T-helper 1 cell treated with Interleukin-12 subunit alpha and Interleukin-12 subunit beta and Interleukin-4 antibody, amounts not matched to agents 30 ng/mL and 1 ng/mL, for 36 hours (primary cell): ENCODE measurements at regions not wholly inside any gene's neighbourhood (a gene's known extent, or its start where the extent isn't known, plus 50 kb on each side); places are given as distances from the start of the nearest gene placed in this dataset.

ENCODE experiments used
- intact Hi-C: fragments of 100-400 bp; cut with micrococcal nuclease; formaldehyde crosslinking; loops from one replicate; pipeline ENCODE4 v1.15.1; 2024

GRCh38 chr2:128714285-128714684, 395.6 kb upstream of the HS6ST1 start:
- intact Hi-C loops: no loop called here

- intact Hi-C loops: no loop called here
Measured at GRCh38 chr2:128714851-128715312, 396.2 kb upstream of the HS6ST1 start.

GRCh38 chr2:128715360-128715759, 396.7 kb upstream of the HS6ST1 start:
- intact Hi-C loops: no loop called here

DNA sequence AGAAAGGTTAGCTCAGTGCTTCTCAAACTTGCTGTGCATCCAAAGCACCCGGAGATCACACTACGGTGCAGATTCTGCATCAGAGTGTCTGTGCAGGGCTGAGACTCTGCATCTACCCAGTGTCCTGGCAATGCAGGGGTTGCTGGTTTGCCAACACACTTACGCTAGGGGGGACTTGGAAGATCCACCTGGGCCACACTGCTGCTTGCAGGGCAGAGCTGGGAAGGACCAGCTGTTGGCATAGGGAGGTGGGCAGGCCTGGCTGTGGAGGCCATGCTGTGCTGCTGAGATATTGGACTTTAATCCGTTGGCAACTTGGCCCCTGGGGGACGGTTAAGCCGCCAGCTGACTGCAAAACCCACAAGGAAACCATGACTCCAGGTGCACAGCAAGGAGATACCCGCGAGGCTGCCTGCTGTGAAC, 397.6 kb upstream of the HS6ST1 start:
- intact Hi-C loops: no loop called here

DNA sequence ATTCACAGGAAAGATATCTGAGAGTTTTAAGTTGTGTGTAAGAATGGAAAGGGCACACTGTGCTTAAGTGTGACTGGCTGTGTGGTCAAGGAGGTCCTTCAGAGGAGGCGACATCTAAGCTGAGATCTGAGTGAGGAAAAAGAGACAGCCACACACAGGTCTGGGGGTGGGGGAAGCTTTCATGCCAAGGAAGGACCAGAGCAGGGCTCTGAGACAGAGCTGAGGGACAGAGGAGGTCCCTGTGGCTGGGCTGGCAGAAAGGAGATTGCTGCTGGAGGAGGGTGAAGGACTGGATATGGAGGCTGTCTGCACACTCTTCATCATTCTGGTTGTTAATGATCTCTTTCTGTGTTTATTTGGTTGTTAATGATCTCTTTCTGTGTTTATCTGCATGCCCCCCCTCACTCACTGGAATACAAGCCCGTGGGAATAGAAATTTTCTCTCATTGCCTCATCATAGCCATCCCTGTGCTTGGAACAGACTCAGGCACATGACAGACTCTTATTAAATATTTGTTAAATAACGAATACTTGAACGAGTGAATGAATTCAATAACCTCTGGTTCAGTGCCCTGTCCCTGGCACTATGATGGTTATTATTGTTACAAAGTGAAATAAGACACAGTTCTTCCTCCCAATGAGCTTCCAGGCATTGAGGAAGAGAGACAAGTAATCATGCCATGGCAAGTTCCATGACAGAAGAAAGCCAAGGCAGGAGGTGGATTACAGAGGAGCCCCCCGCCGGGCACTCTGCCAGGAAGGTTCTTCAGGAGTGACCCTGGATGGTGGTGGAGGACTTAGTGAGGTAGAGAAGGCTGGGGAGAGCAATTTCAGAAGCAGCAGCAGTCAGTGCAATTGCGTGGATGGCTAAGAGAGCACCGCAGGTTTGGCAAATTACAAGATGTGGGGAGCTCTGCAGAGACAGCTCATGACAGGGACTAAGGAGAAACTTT, 399.4 kb upstream of the HS6ST1 start:
- intact Hi-C loops: no loop called here

DNA sequence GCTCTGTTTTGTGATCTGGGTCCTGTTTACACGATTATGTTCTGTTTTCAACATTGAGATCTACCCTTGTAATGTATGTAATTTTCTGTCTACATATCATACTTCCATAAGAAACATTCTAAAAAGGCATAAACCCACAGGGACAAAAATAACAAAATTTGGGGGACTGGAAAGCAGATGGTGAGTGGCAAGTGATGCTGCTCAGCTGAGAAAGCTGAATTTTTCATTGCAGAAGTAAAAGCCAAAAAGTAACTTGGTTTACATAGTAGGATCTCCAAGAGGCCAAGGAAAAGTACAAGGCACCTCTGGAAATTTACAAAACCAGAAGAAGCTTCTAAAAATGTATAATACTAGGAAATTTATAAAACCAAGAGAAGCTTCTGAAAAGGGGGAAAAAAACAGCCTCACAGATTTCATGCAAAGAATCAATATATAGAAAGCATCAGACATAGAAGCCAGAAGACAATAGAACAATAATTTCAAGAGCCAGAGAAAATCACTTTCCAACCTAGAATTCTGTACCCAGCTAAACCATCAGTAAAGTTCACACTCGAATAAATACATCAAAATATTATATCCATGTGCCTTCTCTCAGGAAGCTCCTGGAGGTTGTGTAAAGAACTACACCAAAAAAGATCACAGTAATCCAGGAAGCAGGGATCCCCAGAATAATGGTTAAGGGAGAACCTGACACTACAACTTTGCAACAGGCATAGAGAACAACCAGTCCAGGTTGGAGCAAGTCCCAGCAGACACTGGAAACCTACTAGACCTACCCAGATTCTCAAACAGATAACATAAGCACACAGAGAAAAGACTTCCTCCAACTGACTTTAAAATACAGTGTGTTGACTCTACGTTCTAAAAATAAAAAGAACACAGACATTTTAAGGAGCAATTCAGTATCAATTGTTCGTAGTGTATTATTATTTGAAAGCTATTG, 401.7 kb upstream of the HS6ST1 start:
- intact Hi-C loops: loop anchor here (10.0 kb wide), 1 partner anchor 186 kb away; no protein-coding TSS in a partner anchor

DNA sequence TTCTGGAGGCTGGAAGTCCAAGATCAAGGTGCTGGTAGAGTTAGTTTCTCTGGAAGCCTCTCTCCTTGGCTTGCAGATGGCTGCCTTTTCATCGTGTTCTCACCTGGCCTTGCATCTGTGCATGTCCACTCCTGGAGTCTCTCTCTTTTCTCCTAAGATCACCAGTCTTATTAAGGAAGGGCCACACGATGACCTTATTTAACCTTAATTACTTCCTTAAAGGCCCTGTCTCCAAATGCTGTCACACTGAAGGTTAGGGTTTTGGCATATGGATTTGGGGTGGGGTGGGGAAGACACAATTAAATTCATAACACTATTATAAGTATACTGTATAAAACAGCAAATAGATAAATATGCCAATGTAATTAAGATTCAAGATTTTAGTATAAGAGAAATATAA, 402.4 kb upstream of the HS6ST1 start:
- intact Hi-C loops: loop anchor here (10.0 kb wide), 1 partner anchor 186 kb away; no protein-coding TSS in a partner anchor

GRCh38 chr2:128722489-128722888, 403.8 kb upstream of the HS6ST1 start:
- intact Hi-C loops: loop anchor here (10.0 kb wide), 1 partner anchor 188 kb away; no protein-coding TSS in a partner anchor

GRCh38 chr2:128724547-128724946, 405.9 kb upstream of the HS6ST1 start:
- intact Hi-C loops: loop anchor here (10.0 kb wide), 1 partner anchor 190 kb away; no protein-coding TSS in a partner anchor

GRCh38 chr2:128724972-128725371, 406.3 kb upstream of the HS6ST1 start:
- intact Hi-C loops: loop anchor here (5.0 to 10.0 kb wide), 2 partner anchors 103 to 190 kb away; no protein-coding TSS in a partner anchor

DNA sequence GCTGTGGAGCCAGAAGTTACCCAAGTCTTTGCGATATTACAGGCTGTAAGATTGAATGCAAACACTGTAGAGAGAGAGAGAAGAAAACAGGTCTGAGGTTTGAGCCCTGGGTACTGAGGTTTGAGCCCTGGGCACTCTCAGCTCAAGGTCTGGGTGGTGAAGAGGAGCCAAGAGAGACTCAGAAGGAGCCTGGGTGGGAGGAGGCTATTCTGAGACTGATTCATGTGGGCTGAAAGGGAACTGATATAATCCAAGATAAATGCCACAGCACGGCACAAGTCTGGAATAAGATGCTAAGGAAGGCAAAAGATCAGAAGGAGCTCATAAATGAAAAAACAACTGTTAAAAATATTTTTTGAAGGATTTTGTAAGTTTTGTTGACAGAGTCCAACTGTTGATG, 407.6 kb upstream of the HS6ST1 start:
- intact Hi-C loops: loop anchor here (5.0 to 10.0 kb wide), 2 partner anchors 104 to 191 kb away; no protein-coding TSS in a partner anchor

- intact Hi-C loops: loop anchor here (5.0 to 10.0 kb wide), 2 partner anchors 105 to 192 kb away; no protein-coding TSS in a partner anchor
Measured at GRCh38 chr2:128726911-128727310, 408.2 kb upstream of the HS6ST1 start.

DNA sequence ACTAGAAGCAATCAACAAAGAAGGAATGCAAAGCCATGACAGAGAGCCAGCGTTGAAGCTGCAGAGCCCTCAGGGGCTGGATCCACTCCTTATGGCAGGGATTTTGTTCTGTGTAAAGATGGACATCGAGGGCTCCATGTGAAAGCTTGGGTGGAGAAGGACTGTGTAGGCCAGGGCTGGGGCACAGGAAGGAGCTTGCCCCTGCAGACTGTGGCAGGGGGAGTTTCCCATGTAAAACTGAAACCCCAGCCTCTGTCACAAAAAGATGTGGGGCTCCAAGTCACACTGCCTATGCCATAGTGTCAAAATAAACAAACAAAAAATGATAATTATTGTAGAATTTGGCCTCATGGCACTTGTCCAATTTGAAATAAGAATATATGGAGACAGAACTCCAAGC, 408.7 kb upstream of the HS6ST1 start:
- intact Hi-C loops: loop anchor here (5.0 to 10.0 kb wide), 2 partner anchors 105 to 193 kb away; no protein-coding TSS in a partner anchor

- intact Hi-C loops: loop anchor here (5.0 to 10.0 kb wide), 2 partner anchors 106 to 193 kb away; no protein-coding TSS in a partner anchor
Measured at GRCh38 chr2:128727914-128728313, 409.2 kb upstream of the HS6ST1 start.

DNA sequence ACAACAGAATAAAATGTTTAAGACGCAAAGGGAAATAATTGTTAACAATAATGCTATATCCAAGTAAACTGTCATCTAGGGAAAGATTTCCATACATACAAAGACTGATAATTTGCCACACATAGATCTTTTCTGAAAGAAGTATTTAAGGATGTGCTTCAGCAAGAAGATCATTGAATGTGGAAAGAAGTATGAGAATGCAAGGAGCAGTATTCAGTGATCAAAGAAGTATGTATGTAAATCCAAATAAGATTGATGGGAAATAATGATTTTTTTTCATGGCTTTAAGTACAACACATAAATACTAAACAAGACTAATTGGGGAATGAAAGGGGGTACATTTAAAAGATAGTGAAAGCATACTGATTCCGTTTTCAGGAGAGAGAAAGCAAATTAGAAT, 410.4 kb upstream of the HS6ST1 start:
- intact Hi-C loops: loop anchor here (5.0 to 10.0 kb wide), 2 partner anchors 107 to 194 kb away; no protein-coding TSS in a partner anchor

- intact Hi-C loops: no loop called here
Measured at GRCh38 chr2:128731994-128732650, 413.5 kb upstream of the HS6ST1 start.

GRCh38 chr2:128732976-128733431, 414.3 kb upstream of the HS6ST1 start:
- intact Hi-C loops: no loop called here

DNA sequence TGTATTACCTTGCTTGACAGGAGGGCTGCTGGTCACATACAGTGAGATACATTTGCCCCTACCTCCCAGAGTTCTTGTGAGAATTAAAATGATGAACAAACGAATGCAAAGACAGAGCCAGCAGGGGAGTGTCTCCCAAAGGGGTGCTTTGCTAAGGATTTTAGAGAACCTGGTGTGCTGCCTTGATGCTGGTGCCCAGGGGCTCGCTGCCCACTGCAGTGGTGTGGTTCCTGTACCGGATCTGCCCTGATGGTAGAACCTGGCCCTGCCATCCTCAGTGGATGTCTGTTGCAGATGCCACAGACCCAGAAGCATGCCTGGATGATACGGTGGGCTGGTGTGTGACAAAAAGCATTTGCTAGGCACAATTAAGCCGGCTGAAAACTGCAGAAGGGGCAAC, 414.8 kb upstream of the HS6ST1 start:
- intact Hi-C loops: no loop called here

- intact Hi-C loops: loop anchor here (2.0 kb wide), 1 partner anchor 412 kb away; no protein-coding TSS in a partner anchor
Measured at GRCh38 chr2:128734521-128735295, 416.0 kb upstream of the HS6ST1 start.
